Liver (tissue), 3 donors: ENCODE measurements at regions not wholly inside any gene's neighbourhood (a gene's known extent, or its start where the extent isn't known, plus 50 kb on each side); places are given as distances from the start of the nearest gene placed in this dataset.

Experiments used
- GABPA ChIP-seq, 2 donors: IDR thresholded peaks in 1 of 2; conservative IDR thresholded peaks in 1 of 2; 2 replicates each; pipeline ENCODE4 v1.6.1; 2016; ENCODE audit warnings: antibody characterized with exemption in 2 of 2, mild to moderate bottlenecking in 1 of 2, moderate library complexity in 1 of 2
- JUND ChIP-seq, 2 donors: IDR thresholded peaks; 2 replicates each; pipeline ENCODE4 v1.6.1; 2016; ENCODE audit warnings: antibody characterized with exemption in 2 of 2
- NR2F2 ChIP-seq: IDR thresholded peaks from 2 replicates; pipeline ENCODE4 v1.6.1; 2016; ENCODE audit warnings: antibody characterized with exemption
- RAD21 ChIP-seq, 2 donors: IDR thresholded peaks; 2 replicates each; pipeline ENCODE4 v1.6.1; 2016; ENCODE audit warnings: antibody characterized with exemption in 2 of 2, mild to moderate bottlenecking in 2 of 2
- TAF1 ChIP-seq: conservative IDR thresholded peaks from 2 replicates; pipeline ENCODE4 v1.6.1; 2016; ENCODE audit warnings: antibody characterized with exemption, mild to moderate bottlenecking
- TF ChIP-seq, protein P1 (sequence below): fragments of 150-350 bp; IDR thresholded peaks from 2 replicates; pipeline ENCODE4 v1.5.1; 2017; ENCODE audit warnings: improper control_type of control experiment, low read depth, low read length; ENCODE audit not compliant: missing input control
- TF ChIP-seq, protein P2 (sequence below): IDR thresholded peaks from 2 replicates; pipeline ENCODE4 v1.6.1; 2016; ENCODE audit warnings: antibody characterized with exemption
- TF ChIP-seq, protein P3 (sequence below): IDR thresholded peaks from 2 replicates; pipeline ENCODE4 v1.6.1; 2016; ENCODE audit warnings: antibody characterized with exemption, mild to moderate bottlenecking
- donor health status: healthy.
- donor health status: healthy.

DNA sequence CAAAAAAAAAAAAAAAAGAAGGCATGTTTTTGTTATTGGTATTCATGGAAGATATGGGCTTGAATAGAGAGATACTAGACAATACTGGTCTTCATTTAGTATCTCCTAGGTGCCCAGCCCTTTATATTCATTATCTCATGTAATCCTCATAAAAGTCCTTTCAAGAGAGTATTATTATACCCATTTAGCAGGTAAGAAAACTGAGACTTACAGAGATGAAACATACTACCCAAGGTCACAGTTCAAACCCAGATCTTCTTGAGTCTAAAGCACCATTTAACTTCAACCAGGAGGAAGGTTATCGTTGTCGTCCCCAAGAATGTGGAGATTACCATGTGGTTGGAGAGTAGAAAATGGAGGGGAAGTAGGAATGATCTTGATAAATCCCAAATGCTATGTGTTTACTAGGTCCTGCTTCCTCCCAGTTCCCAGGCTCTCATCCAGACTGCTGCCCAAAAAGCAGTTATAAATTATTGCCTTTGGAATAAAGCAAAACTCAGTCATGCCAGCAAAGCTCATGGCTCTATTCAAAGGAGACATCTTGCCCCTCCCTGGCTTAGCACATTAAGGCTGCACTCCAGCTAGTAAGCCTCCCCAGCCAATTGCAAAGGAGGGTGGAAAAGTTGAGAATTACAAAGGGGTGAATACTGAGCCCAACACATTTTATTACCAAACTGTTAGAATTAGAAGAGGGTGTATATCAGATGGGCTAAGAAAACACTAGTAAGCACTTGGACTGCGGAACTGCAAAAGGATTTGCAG lies 163.9 kb downstream of the PIK3R1 start:
- TF ChIP-seq, protein P1, sequence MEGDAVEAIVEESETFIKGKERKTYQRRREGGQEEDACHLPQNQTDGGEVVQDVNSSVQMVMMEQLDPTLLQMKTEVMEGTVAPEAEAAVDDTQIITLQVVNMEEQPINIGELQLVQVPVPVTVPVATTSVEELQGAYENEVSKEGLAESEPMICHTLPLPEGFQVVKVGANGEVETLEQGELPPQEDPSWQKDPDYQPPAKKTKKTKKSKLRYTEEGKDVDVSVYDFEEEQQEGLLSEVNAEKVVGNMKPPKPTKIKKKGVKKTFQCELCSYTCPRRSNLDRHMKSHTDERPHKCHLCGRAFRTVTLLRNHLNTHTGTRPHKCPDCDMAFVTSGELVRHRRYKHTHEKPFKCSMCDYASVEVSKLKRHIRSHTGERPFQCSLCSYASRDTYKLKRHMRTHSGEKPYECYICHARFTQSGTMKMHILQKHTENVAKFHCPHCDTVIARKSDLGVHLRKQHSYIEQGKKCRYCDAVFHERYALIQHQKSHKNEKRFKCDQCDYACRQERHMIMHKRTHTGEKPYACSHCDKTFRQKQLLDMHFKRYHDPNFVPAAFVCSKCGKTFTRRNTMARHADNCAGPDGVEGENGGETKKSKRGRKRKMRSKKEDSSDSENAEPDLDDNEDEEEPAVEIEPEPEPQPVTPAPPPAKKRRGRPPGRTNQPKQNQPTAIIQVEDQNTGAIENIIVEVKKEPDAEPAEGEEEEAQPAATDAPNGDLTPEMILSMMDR = no peak
- TF ChIP-seq GABPA (IDR thresholded peaks at IDR 0.05 in 1 of 2, conservative IDR thresholded peaks at IDR 0.05 in 1 of 2) (no peak), TAF1 (no peak), JUND (IDR thresholded peaks at IDR 0.05) (no peak), NR2F2 (no peak), RAD21 (IDR thresholded peaks at IDR 0.05) (no peak)
- TF ChIP-seq, protein P2, sequence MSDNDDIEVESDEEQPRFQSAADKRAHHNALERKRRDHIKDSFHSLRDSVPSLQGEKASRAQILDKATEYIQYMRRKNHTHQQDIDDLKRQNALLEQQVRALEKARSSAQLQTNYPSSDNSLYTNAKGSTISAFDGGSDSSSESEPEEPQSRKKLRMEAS = no peak
- TF ChIP-seq, protein P3, sequence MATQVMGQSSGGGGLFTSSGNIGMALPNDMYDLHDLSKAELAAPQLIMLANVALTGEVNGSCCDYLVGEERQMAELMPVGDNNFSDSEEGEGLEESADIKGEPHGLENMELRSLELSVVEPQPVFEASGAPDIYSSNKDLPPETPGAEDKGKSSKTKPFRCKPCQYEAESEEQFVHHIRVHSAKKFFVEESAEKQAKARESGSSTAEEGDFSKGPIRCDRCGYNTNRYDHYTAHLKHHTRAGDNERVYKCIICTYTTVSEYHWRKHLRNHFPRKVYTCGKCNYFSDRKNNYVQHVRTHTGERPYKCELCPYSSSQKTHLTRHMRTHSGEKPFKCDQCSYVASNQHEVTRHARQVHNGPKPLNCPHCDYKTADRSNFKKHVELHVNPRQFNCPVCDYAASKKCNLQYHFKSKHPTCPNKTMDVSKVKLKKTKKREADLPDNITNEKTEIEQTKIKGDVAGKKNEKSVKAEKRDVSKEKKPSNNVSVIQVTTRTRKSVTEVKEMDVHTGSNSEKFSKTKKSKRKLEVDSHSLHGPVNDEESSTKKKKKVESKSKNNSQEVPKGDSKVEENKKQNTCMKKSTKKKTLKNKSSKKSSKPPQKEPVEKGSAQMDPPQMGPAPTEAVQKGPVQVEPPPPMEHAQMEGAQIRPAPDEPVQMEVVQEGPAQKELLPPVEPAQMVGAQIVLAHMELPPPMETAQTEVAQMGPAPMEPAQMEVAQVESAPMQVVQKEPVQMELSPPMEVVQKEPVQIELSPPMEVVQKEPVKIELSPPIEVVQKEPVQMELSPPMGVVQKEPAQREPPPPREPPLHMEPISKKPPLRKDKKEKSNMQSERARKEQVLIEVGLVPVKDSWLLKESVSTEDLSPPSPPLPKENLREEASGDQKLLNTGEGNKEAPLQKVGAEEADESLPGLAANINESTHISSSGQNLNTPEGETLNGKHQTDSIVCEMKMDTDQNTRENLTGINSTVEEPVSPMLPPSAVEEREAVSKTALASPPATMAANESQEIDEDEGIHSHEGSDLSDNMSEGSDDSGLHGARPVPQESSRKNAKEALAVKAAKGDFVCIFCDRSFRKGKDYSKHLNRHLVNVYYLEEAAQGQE = no peak
